PFSK-1 (cell line): ENCODE measurements at regions not wholly inside any gene's neighbourhood (a gene's known extent, or its start where the extent isn't known, plus 50 kb on each side); places are given as distances from the start of the nearest gene placed in this dataset.

Source experiments
- FOXP2 ChIP-seq: optimal IDR thresholded peaks from 2 replicates; pipeline ENCODE3; 2011; ENCODE audit warnings: borderline replicate concordance, control low read depth, inconsistent platforms; ENCODE audit not compliant: insufficient read depth; ENCODE audit errors: extremely low read length, extremely low read depth
- POLR2AphosphoS5 ChIP-seq: IDR thresholded peaks from 2 replicates; pipeline ENCODE4 v1.6.1; 2012; ENCODE audit warnings: low read depth, mild to moderate bottlenecking, control low read depth, low read length, moderate library complexity
- REST ChIP-seq, 2 experiments: IDR thresholded peaks; 2 replicates each; pipeline versions ENCODE4 v1.6.1 to v1.8.0; 2011 to 2012; ENCODE audit warnings: low read depth in 2 of 2, low read length in 2 of 2, control low read depth in 1 of 2, inconsistent platforms in 1 of 2, mild to moderate bottlenecking in 1 of 2, moderate library complexity in 1 of 2; ENCODE audit not compliant: insufficient read depth in 1 of 2
- SIN3A ChIP-seq: IDR thresholded peaks from 2 replicates; pipeline ENCODE4 v1.6.1; 2012; ENCODE audit warnings: mild to moderate bottlenecking, low read length, moderate library complexity, borderline replicate concordance; ENCODE audit not compliant: insufficient read depth
- TAF1 ChIP-seq: IDR thresholded peaks from 2 replicates; pipeline ENCODE4 v1.6.1; 2012; ENCODE audit warnings: low read length, control low read depth, borderline replicate concordance; ENCODE audit not compliant: insufficient read depth

- TF ChIP-seq REST (IDR thresholded peaks at IDR 0.05; ENCODE audit: insufficient read depth in 1 of 2, low read depth in 2 of 2, low read length in 2 of 2) = no peak
- TF ChIP-seq POLR2AphosphoS5 = no peak
- TF ChIP-seq TAF1 = no peak
- no peak for TF ChIP-seq SIN3A
- no peak for TF ChIP-seq FOXP2
These were observed 108.7 kb downstream of the PLK2 start for GRCh38 chr5:58351190-58351589.
